Loucy (cell line): ENCODE measurements at regions not wholly inside any gene's neighbourhood (a gene's known extent, or its start where the extent isn't known, plus 50 kb on each side); places are given as distances from the start of the nearest gene placed in this dataset.

Experiments used
- EZH2phosphoT487 ChIP-seq: fragments of 200-600 bp; IDR thresholded peaks from 2 replicates; pipeline ENCODE4 v1.6.1; 2018; ENCODE audit warnings: antibody characterized with exemption, mild to moderate bottlenecking, moderate library complexity, borderline replicate concordance
- TF ChIP-seq, protein P1 (sequence below): fragments of 200-600 bp; sonication (generic); conservative IDR thresholded peaks from 2 replicates; pipeline ENCODE4 v1.5.1; 2014; ENCODE audit warnings: mild to moderate bottlenecking, antibody characterized with exemption, low read length

GRCh38 chr1:229070168-229070567, 200.7 kb upstream of the RAB4A start:
- TF ChIP-seq, protein P1, sequence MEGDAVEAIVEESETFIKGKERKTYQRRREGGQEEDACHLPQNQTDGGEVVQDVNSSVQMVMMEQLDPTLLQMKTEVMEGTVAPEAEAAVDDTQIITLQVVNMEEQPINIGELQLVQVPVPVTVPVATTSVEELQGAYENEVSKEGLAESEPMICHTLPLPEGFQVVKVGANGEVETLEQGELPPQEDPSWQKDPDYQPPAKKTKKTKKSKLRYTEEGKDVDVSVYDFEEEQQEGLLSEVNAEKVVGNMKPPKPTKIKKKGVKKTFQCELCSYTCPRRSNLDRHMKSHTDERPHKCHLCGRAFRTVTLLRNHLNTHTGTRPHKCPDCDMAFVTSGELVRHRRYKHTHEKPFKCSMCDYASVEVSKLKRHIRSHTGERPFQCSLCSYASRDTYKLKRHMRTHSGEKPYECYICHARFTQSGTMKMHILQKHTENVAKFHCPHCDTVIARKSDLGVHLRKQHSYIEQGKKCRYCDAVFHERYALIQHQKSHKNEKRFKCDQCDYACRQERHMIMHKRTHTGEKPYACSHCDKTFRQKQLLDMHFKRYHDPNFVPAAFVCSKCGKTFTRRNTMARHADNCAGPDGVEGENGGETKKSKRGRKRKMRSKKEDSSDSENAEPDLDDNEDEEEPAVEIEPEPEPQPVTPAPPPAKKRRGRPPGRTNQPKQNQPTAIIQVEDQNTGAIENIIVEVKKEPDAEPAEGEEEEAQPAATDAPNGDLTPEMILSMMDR = no peak
- TF ChIP-seq EZH2phosphoT487 = no peak
